ENCODE measurements at regions not wholly inside any gene's neighbourhood (a gene's known extent, or its start where the extent isn't known, plus 50 kb on each side); places are given as distances from the start of the nearest gene placed in this dataset.
"Not testable (repeated sequence)": the region's sequence is repeated elsewhere in the genome, so short reads cannot be mapped to it uniquely, and the experiment has no call there.

- in situ Hi-C loops (cut with MboI; ENCODE audit: low sequenced_read_pairs) = no loop called here
- Histone ChIP-seq H2AK5ac (ENCODE audit: low read depth, low read length) (no peak overlapping the region), H2BK15ac (ENCODE audit: low read depth, low read length) (no peak overlapping the region), H4K20me1 (ENCODE audit: insufficient read depth, low read length) (no peaks in the 10 kb centered on the region), H2AFZ (replicated peaks; ENCODE audit: low read length, poor library complexity) (no peak overlapping the region), H3K79me1 (ENCODE audit: low read depth in 1 of 2, low read length in 2 of 2) (no peaks in the 10 kb centered on the region), H2AK9ac (replicated peaks; ENCODE audit: low read depth, low read length, poor library complexity) (no peak overlapping the region), H3K4me1 (ENCODE audit: control insufficient read depth, insufficient read depth, low read length) (no peaks in the 10 kb centered on the region), H2BK20ac (ENCODE audit: low read depth, low read length) (no peak overlapping the region), H2BK5ac (ENCODE audit: low read depth, low read length, poor library complexity, severe bottlenecking) (no peak overlapping the region), H3K9me3 (ENCODE audit: control insufficient read depth, insufficient read depth, low read length) (peaks cover 3% of the 10 kb centered on the region), H4K8ac (ENCODE audit: low read depth in 2 of 2, low read length in 2 of 2) (no peak overlapping the region), H3K56ac (ENCODE audit: extremely low read depth, insufficient read depth, low read length) (no peak overlapping the region), H3K18ac (ENCODE audit: low read depth, low read length) (no peak overlapping the region), H3K36me3 (ENCODE audit: control insufficient read depth, insufficient read depth, low read length) (no peaks in the 10 kb centered on the region), H3K4me2 (ENCODE audit: low read depth, low read length) (no peak overlapping the region), H3K4ac (ENCODE audit: low read depth, low read length) (no peak overlapping the region), H2BK120ac (ENCODE audit: low read depth, low read length) (no peak overlapping the region), H3K14ac (replicated peaks; ENCODE audit: low read depth, low read length) (no peak overlapping the region), H3K27ac (ENCODE audit: insufficient read depth, low read length) (no peak overlapping the region), H3K4me3 (ENCODE audit: insufficient read depth, low read depth, low read length) (no peak overlapping the region), H3K9me1 (ENCODE audit: insufficient read depth, low read length) (no peaks in the 10 kb centered on the region), H3K9ac (ENCODE audit: low read depth, low read length) (no peak overlapping the region), H4K5ac (ENCODE audit: low read depth, low read length) (no peak overlapping the region), H3K23ac (ENCODE audit: low read depth, low read length) (no peak overlapping the region), H4K91ac (ENCODE audit: insufficient read depth, low read depth, low read length) (no peak overlapping the region), H3K27me3 (ENCODE audit: control insufficient read depth, insufficient read depth, low read length) (no peaks in the 10 kb centered on the region)
- ChIA-PET POLR2A (ENCODE audit: unreplicated experiment) (no interaction called here), CTCF (no interaction called here)
- BruUV-seq (replicated peaks) = no TSS peak
- DNase-seq = no peak
- dilution Hi-C loops (cut with HindIII; ENCODE audit: low sequenced_read_pairs, unreplicated experiment) = no loop called here
- intact Hi-C loops (cut with micrococcal nuclease) = no loop called here
- no peak for ATAC-seq (ENCODE audit: low read depth)
- no peak for TF ChIP-seq POLR2A (IDR thresholded peaks at IDR 0.05; ENCODE audit: low read depth, low read length)
These were observed 256.7 kb upstream of the LRRTM4 start for GRCh38 chr2:77778917-77779316.

GRCh38 chr2:77793500-77793899 lies 271.3 kb upstream of the LRRTM4 start:
- H3K14ac ChIP-seq (replicated peaks; ENCODE audit: low read depth, low read length); dilution Hi-C loops (cut with HindIII; ENCODE audit: low sequenced_read_pairs, unreplicated experiment); intact Hi-C loops (cut with micrococcal nuclease); H2BK5ac ChIP-seq (ENCODE audit: low read depth, low read length, poor library complexity, severe bottlenecking); H2BK120ac ChIP-seq (ENCODE audit: low read depth, low read length); H3K4ac ChIP-seq (ENCODE audit: low read depth, low read length); H3K9ac ChIP-seq (ENCODE audit: low read depth, low read length); POLR2A ChIA-PET (ENCODE audit: unreplicated experiment); H2AFZ ChIP-seq (replicated peaks; ENCODE audit: low read length, poor library complexity); ATAC-seq (ENCODE audit: low read depth); H3K79me1 ChIP-seq (ENCODE audit: low read depth in 1 of 2, low read length in 2 of 2); H2BK20ac ChIP-seq (ENCODE audit: low read depth, low read length); H4K8ac ChIP-seq (ENCODE audit: low read depth in 2 of 2, low read length in 2 of 2); BruUV-seq (replicated peaks); H3K36me3 ChIP-seq (ENCODE audit: control insufficient read depth, insufficient read depth, low read length); H2BK15ac ChIP-seq (ENCODE audit: low read depth, low read length); in situ Hi-C loops (cut with MboI; ENCODE audit: low sequenced_read_pairs); H3K27me3 ChIP-seq (ENCODE audit: control insufficient read depth, insufficient read depth, low read length); H3K27ac ChIP-seq (ENCODE audit: insufficient read depth, low read length); H4K20me1 ChIP-seq (ENCODE audit: insufficient read depth, low read length); H3K9me3 ChIP-seq (ENCODE audit: control insufficient read depth, insufficient read depth, low read length); H3K56ac ChIP-seq (ENCODE audit: extremely low read depth, insufficient read depth, low read length); H3K23ac ChIP-seq (ENCODE audit: low read depth, low read length); H3K4me3 ChIP-seq (ENCODE audit: insufficient read depth, low read depth, low read length); H4K91ac ChIP-seq (ENCODE audit: insufficient read depth, low read depth, low read length); DNase-seq; H3K18ac ChIP-seq (ENCODE audit: low read depth, low read length); CTCF ChIA-PET; H3K4me1 ChIP-seq (ENCODE audit: control insufficient read depth, insufficient read depth, low read length); H3K9me1 ChIP-seq (ENCODE audit: insufficient read depth, low read length); H4K5ac ChIP-seq (ENCODE audit: low read depth, low read length); H2AK9ac ChIP-seq (replicated peaks; ENCODE audit: low read depth, low read length, poor library complexity); H3K4me2 ChIP-seq (ENCODE audit: low read depth, low read length); H2AK5ac ChIP-seq (ENCODE audit: low read depth, low read length): not testable (repeated sequence)
- WGBS, 2 experiments (ENCODE audit: extremely low coverage in 2 of 2, insufficient read length in 1 of 2) = no CpG with 5 or more reads among the region's 2 CpGs

Measured in IMR-90 (cell line).